Smooth muscle cell (in vitro differentiated cells): ENCODE measurements at regions not wholly inside any gene's neighbourhood (a gene's known extent, or its start where the extent isn't known, plus 50 kb on each side); places are given as distances from the start of the nearest gene placed in this dataset.

ENCODE experiments used
- DNase-seq: peaks from one replicate; lab custom pipeline; 2025; ENCODE audit not compliant: unreplicated experiment; lab: John Stamatoyannopoulos, UW
- H2AFZ ChIP-seq: fragments of 200-600 bp; sonication (generic); 2 replicates; pipeline ENCODE4 v1.6.0; 2016; ENCODE audit warnings: antibody characterized with exemption, low read depth, mild to moderate bottlenecking
- H3F3A ChIP-seq: fragments of 200-600 bp; sonication (generic); 2 replicates; pipeline ENCODE4 v1.6.0; 2017; ENCODE audit warnings: antibody characterized with exemption, low read depth
- H3K27ac ChIP-seq: fragments of 200-600 bp; sonication (generic); 2 replicates; pipeline ENCODE4 v1.5.1; 2016; ENCODE audit warnings: low read depth, mild to moderate bottlenecking
- H3K27me3 ChIP-seq: fragments of 200-600 bp; sonication (generic); 2 replicates; pipeline ENCODE4 v1.6.1; 2016; ENCODE audit warnings: low read depth, mild to moderate bottlenecking
- H3K36me3 ChIP-seq: fragments of 200-600 bp; sonication (generic); 2 replicates; pipeline ENCODE4 v1.5.1; 2016; ENCODE audit warnings: low read depth
- H3K4me1 ChIP-seq: fragments of 200-600 bp; sonication (generic); 2 replicates; pipeline ENCODE4 v1.5.1; 2016; ENCODE audit warnings: low read depth
- H3K4me2 ChIP-seq: fragments of 200-600 bp; sonication (generic); 2 replicates; pipeline ENCODE4 v1.6.0; 2016; ENCODE audit warnings: mild to moderate bottlenecking
- H3K4me3 ChIP-seq: fragments of 200-600 bp; sonication (generic); 2 replicates; pipeline ENCODE4 v1.5.1; 2016; ENCODE audit warnings: mild to moderate bottlenecking
- H3K79me2 ChIP-seq: fragments of 200-600 bp; sonication (generic); 2 replicates; pipeline ENCODE4 v1.6.0; 2016; ENCODE audit warnings: low read depth, mild to moderate bottlenecking
- H3K9ac ChIP-seq: fragments of 200-600 bp; sonication (generic); 2 replicates; pipeline ENCODE4 v1.6.0; 2016; ENCODE audit warnings: low read depth
- H3K9me3 ChIP-seq: fragments of 200-600 bp; sonication (generic); replicated peaks from 2 replicates; pipeline ENCODE4 v1.5.1; 2016; ENCODE audit warnings: low read depth
- H4K20me1 ChIP-seq: fragments of 200-600 bp; sonication (generic); 2 replicates; pipeline ENCODE4 v1.6.0; 2016; ENCODE audit warnings: low read depth
- CTCF ChIP-seq: fragments of 200-600 bp; sonication (generic); IDR thresholded peaks from 2 replicates; pipeline ENCODE4 v1.5.1; 2017; ENCODE audit warnings: borderline replicate concordance, mild to moderate bottlenecking, antibody characterized with exemption; ENCODE audit not compliant: insufficient read depth, poor library complexity, severe bottlenecking
- WGBS: methylation state at CpG from one replicate; pipeline ENCODE4 v1.1.7; 2016; ENCODE audit warnings: low lambda C conversion rate; 5-methylcytosine and 5-hydroxymethylcytosine counted together

GRCh38 chr2:207465894-207466293 lies 63.9 kb upstream of the CREB1 start:
- Histone ChIP-seq H4K20me1 (no peaks in the 10 kb centered on the region), H3F3A (no peaks in the 10 kb centered on the region), H3K79me2 (no peaks in the 10 kb centered on the region), H3K4me2 (no peak overlapping the region), H3K4me3 (no peak overlapping the region), H2AFZ (no peak overlapping the region), H3K36me3 (no peaks in the 10 kb centered on the region), H3K4me1 (no peaks in the 10 kb centered on the region), H3K27me3 (no peaks in the 10 kb centered on the region), H3K27ac (no peak overlapping the region), H3K9me3 (no peaks in the 10 kb centered on the region), H3K9ac (no peak overlapping the region)
- 100% methylated on average over 1 of the region's 1 CpG for WGBS
- no peak for TF ChIP-seq CTCF
- DNase-seq, result no peak

- Histone ChIP-seq H3K79me2 (no peaks in the 10 kb centered on the region), H3K4me3 (no peak overlapping the region), H3K9ac (no peak overlapping the region), H2AFZ (peak overlapping the region; percentile 85), H3F3A (no peaks in the 10 kb centered on the region), H3K36me3 (no peaks in the 10 kb centered on the region), H4K20me1 (no peaks in the 10 kb centered on the region), H3K4me1 (peaks cover 5% of the 10 kb centered on the region), H3K9me3 (no peaks in the 10 kb centered on the region), H3K27ac (no peak overlapping the region), H3K4me2 (peak overlapping the region; percentile 24), H3K27me3 (no peaks in the 10 kb centered on the region)
- 39% methylated on average over 6 of the region's 6 CpGs for WGBS
- no peak for DNase-seq
- no peak for TF ChIP-seq CTCF
These were observed 61.9 kb upstream of the CREB1 start for GRCh38 chr2:207467716-207468347.

- Histone ChIP-seq H3K4me1 (peaks cover 12% of the 10 kb centered on the region), H2AFZ (no peak overlapping the region), H3K27me3 (no peaks in the 10 kb centered on the region), H3K79me2 (no peaks in the 10 kb centered on the region), H3K36me3 (no peaks in the 10 kb centered on the region), H3K4me3 (no peak overlapping the region), H3K9ac (no peak overlapping the region), H3F3A (no peaks in the 10 kb centered on the region), H3K4me2 (no peak overlapping the region), H4K20me1 (no peaks in the 10 kb centered on the region), H3K27ac (no peak overlapping the region), H3K9me3 (no peaks in the 10 kb centered on the region)
- 85% methylated on average over 4 of the region's 4 CpGs for WGBS
- no peak for DNase-seq
- no peak for TF ChIP-seq CTCF
These were observed 61.3 kb upstream of the CREB1 start for GRCh38 chr2:207468488-207468887.

GRCh38 chr2:207469451-207469850 lies 60.3 kb upstream of the CREB1 start:
- Histone ChIP-seq H3K4me1 (peaks cover 15% of the 10 kb centered on the region), H3K9ac (no peak overlapping the region), H3F3A (no peaks in the 10 kb centered on the region), H3K9me3 (no peaks in the 10 kb centered on the region), H3K27me3 (no peaks in the 10 kb centered on the region), H3K36me3 (no peaks in the 10 kb centered on the region), H3K4me2 (no peak overlapping the region), H3K79me2 (no peaks in the 10 kb centered on the region), H3K4me3 (no peak overlapping the region), H3K27ac (no peak overlapping the region), H4K20me1 (no peaks in the 10 kb centered on the region), H2AFZ (no peak overlapping the region)
- 95% methylated on average over 6 of the region's 6 CpGs for WGBS
- TF ChIP-seq CTCF, result no peak
- DNase-seq, result no peak
